OCI-LY3 (cell line): ENCODE measurements at regions not wholly inside any gene's neighbourhood (a gene's known extent, or its start where the extent isn't known, plus 50 kb on each side); places are given as distances from the start of the nearest gene placed in this dataset.
"Not testable (repeated sequence)": the region's sequence is repeated elsewhere in the genome, so short reads cannot be mapped to it uniquely, and the experiment has no call there.

Experiments
- H2AFZ ChIP-seq: fragments of 200-600, 300-600 bp; shearing (Covaris generic); 2 replicates; pipeline ENCODE4 v1.6.0; 2014; ENCODE audit warnings: antibody characterized with exemption, low read depth, low read length
- H3K27ac ChIP-seq: fragments of 200-600, 300-600 bp; sonication (generic); 2 replicates; pipeline ENCODE4 v1.5.1; 2014; ENCODE audit warnings: mild to moderate bottlenecking, low read length, moderate library complexity, mixed read lengths
- H3K27me3 ChIP-seq: fragments of 200-600, 300-600 bp; sonication (generic); 2 replicates; pipeline ENCODE4 v1.6.1; 2014; ENCODE audit warnings: low read depth, low read length, mixed read lengths
- H3K36me3 ChIP-seq: fragments of 200-600, 300-600 bp; sonication (generic); replicated peaks from 2 replicates; pipeline ENCODE3; 2014; ENCODE audit warnings: low read depth, low read length, mixed read lengths
- H3K4me1 ChIP-seq: fragments of 300-600, 200-600 bp; sonication (generic); 2 replicates; pipeline ENCODE4 v1.6.1; 2014; ENCODE audit warnings: low read length, mixed read lengths
- H3K4me2 ChIP-seq: fragments of 200-600, 300-600 bp; sonication (generic); 2 replicates; pipeline ENCODE4 v1.6.1; 2014; ENCODE audit warnings: low read length, mixed read lengths
- H3K4me3 ChIP-seq: fragments of 300-600, 200-600 bp; sonication (generic); 2 replicates; pipeline ENCODE4 v1.5.1; 2014; ENCODE audit warnings: antibody characterized with exemption, mild to moderate bottlenecking, low read length, moderate library complexity
- H3K79me2 ChIP-seq: fragments of 300-600, 200-600 bp; shearing (Covaris generic); 2 replicates; pipeline ENCODE4 v1.6.1; 2014; ENCODE audit warnings: mild to moderate bottlenecking, low read length, mixed read lengths
- H3K9ac ChIP-seq: fragments of 300-600, 200-600 bp; shearing (Covaris generic); 2 replicates; pipeline ENCODE4 v1.6.0; 2014; ENCODE audit warnings: mild to moderate bottlenecking, low read length, moderate library complexity
- H3K9me3 ChIP-seq: fragments of 200-600, 300-600 bp; shearing (Covaris generic); 2 replicates; pipeline ENCODE4 v1.6.1; 2014; ENCODE audit warnings: low read length, mixed read lengths; ENCODE audit not compliant: insufficient read depth
- H4K20me1 ChIP-seq: fragments of 200-600, 300-600 bp; sonication (generic); 2 replicates; pipeline ENCODE4 v1.6.1; 2016; ENCODE audit warnings: low read length, mixed read lengths; ENCODE audit not compliant: insufficient read depth
- CTCF ChIP-seq: fragments of 200-600, 300-600 bp; sonication (generic); IDR thresholded peaks from 2 replicates; pipeline ENCODE4 v1.5.1; 2014; ENCODE audit warnings: antibody characterized with exemption, low read length, low read depth
- EZH2phosphoT487 ChIP-seq: fragments of 200-600 bp; shearing (Covaris generic); IDR thresholded peaks from 2 replicates; pipeline ENCODE4 v1.6.1; 2018; ENCODE audit warnings: antibody characterized with exemption, mixed run types, low read depth

- H3K9me3 ChIP-seq = no peaks in the 10 kb centered on the region
- H2AFZ ChIP-seq = no peak overlapping the region
- no peaks in the 10 kb centered on the region for H3K79me2 ChIP-seq
- H3K36me3 ChIP-seq = no peaks in the 10 kb centered on the region
- no peak overlapping the region for H3K9ac ChIP-seq
- no peak overlapping the region for H3K27ac ChIP-seq
- H3K4me2 ChIP-seq = no peak overlapping the region
- no peaks in the 10 kb centered on the region for H4K20me1 ChIP-seq
- TF ChIP-seq CTCF (no peak), EZH2phosphoT487 (no peak)
- no peaks in the 10 kb centered on the region for H3K27me3 ChIP-seq
- H3K4me1 ChIP-seq = peaks cover 17% of the 10 kb centered on the region
- no peak overlapping the region for H3K4me3 ChIP-seq
Observed at GRCh38 chr5:124889486-124889825, 143.0 kb upstream of the ZNF608 start.

GRCh38 chr5:124889850-124890249, 143.4 kb upstream of the ZNF608 start:
- no peaks in the 10 kb centered on the region for H3K9me3 ChIP-seq
- no peaks in the 10 kb centered on the region for H3K36me3 ChIP-seq
- no peaks in the 10 kb centered on the region for H3K79me2 ChIP-seq
- no peak overlapping the region for H3K4me2 ChIP-seq
- peaks cover 17% of the 10 kb centered on the region for H3K4me1 ChIP-seq
- no peak overlapping the region for H3K4me3 ChIP-seq
- no peaks in the 10 kb centered on the region for H3K27me3 ChIP-seq
- no peak overlapping the region for H3K9ac ChIP-seq
- no peak overlapping the region for H2AFZ ChIP-seq
- no peak overlapping the region for H3K27ac ChIP-seq
- H4K20me1 ChIP-seq = no peaks in the 10 kb centered on the region
- TF ChIP-seq EZH2phosphoT487 (no peak), CTCF (no peak)

GRCh38 chr5:124890442-124890841, 144.0 kb upstream of the ZNF608 start:
- not testable (repeated sequence) for H3K79me2 ChIP-seq, H3K4me2 ChIP-seq, H3K27me3 ChIP-seq, H3K36me3 ChIP-seq, H3K9me3 ChIP-seq, H3K27ac ChIP-seq, H3K4me3 ChIP-seq, H2AFZ ChIP-seq, H3K9ac ChIP-seq, H4K20me1 ChIP-seq
- peaks cover 17% of the 10 kb centered on the region for H3K4me1 ChIP-seq

- Histone ChIP-seq H2AFZ (no peak overlapping the region), H3K4me3 (no peak overlapping the region)
- no peak for TF ChIP-seq EZH2phosphoT487
- TF ChIP-seq CTCF = no peak
Observed at GRCh38 chr5:124891179-124891578, 144.7 kb upstream of the ZNF608 start.

GRCh38 chr5:124892185-124892848, 145.9 kb upstream of the ZNF608 start:
- peaks cover 17% of the 10 kb centered on the region for H3K4me1 ChIP-seq
- TF ChIP-seq EZH2phosphoT487 = no peak
- no peak for TF ChIP-seq CTCF
- no peak overlapping the region for H3K27ac ChIP-seq
- no peaks in the 10 kb centered on the region for H4K20me1 ChIP-seq
- H3K4me3 ChIP-seq = no peak overlapping the region
- no peaks in the 10 kb centered on the region for H3K27me3 ChIP-seq
- no peaks in the 10 kb centered on the region for H3K9me3 ChIP-seq
- no peaks in the 10 kb centered on the region for H3K36me3 ChIP-seq
- no peaks in the 10 kb centered on the region for H3K79me2 ChIP-seq
- H2AFZ ChIP-seq = no peak overlapping the region
- H3K4me2 ChIP-seq = no peak overlapping the region
- H3K9ac ChIP-seq = no peak overlapping the region

More at GRCh38 chr5:124891179-124891578, 144.7 kb upstream of the ZNF608 start:
- H3K79me2 ChIP-seq = no peaks in the 10 kb centered on the region
- no peak overlapping the region for H3K27ac ChIP-seq
- H4K20me1 ChIP-seq = no peaks in the 10 kb centered on the region
- H3K4me2 ChIP-seq = no peak overlapping the region
- H3K9me3 ChIP-seq = no peaks in the 10 kb centered on the region
- H3K27me3 ChIP-seq = no peaks in the 10 kb centered on the region
- peaks cover 17% of the 10 kb centered on the region for H3K4me1 ChIP-seq
- no peaks in the 10 kb centered on the region for H3K36me3 ChIP-seq
- H3K9ac ChIP-seq = no peak overlapping the region
